ENCODE measurements at regions not wholly inside any gene's neighbourhood (a gene's known extent, or its start where the extent isn't known, plus 50 kb on each side); places are given as distances from the start of the nearest gene placed in this dataset.
"Not testable (repeated sequence)": the region's sequence is repeated elsewhere in the genome, so short reads cannot be mapped to it uniquely, and the experiment has no call there.

DNA sequence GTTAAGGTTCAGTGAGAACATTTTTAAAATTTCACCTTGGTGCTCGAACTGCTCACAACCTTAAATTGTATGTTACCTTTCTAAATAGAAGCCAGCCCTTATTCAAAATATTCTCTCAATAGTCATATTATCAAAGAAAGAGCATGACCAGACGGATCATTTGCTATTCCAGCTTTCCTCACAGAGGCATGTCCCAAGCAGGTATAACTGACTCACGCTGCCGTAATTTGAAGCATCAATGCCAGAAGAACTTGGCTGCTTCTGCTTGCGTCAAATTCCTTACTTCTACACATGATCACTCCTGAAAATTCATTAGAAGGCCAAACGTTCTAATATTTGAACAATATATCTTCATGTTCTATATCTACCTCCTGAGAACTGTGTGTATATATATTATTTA, 69.5 kb upstream of the VGLL4 start:
- no peak for DNase-seq (ENCODE audit: low read depth in 3 of 3)

DNA sequence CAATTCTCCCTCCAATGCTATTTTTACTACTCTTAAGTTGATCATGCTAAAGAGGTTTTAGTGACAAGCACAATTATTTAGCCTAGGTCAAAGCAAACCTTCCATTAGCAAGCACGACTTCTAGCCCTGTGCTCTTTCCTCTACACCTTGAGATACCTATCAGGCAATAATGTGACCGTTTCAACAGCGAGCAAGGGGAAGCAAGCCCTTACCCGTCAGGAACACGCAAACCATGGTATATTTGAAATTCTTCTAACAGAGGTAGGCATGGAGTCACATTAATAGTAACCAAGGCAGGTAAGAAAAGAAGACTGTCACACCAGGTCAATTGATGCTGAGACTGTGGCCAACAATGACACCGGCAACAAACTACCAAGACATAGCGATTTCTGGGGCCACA, 68.9 kb upstream of the VGLL4 start:
- DNase-seq (ENCODE audit: low read depth in 3 of 3), result no peak

- no peak for DNase-seq (ENCODE audit: low read depth in 3 of 3)
Observed at GRCh38 chr3:11711876-11712275, 68.2 kb upstream of the VGLL4 start.

GRCh38 chr3:11709782-11710181, 66.1 kb upstream of the VGLL4 start:
- no peak for DNase-seq (ENCODE audit: low read depth in 3 of 3)

DNA sequence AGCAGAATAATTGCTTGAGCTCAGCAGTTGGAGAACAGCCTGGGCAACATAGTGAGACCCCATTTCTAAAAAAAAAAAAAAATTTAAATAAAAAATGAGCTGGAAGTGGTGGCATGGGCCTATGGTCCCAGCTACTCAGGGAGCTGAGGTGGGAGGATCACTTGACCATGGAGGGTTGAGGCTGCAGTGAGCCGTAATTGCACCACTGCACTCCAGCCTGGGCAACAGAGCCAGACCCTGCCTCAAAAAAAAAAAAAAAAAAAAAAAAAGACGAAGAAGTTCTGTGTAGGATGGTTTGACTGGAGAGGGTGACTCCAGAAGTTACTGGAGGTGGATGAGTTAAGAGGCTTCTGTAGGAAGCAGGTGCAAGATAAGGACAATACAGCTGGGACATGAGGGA, 63.4 kb upstream of the VGLL4 start:
- not testable (repeated sequence) for DNase-seq (ENCODE audit: low read depth in 3 of 3)

GRCh38 chr3:11706604-11707003, 62.9 kb upstream of the VGLL4 start:
- DNase-seq (ENCODE audit: low read depth in 3 of 3), result no peak

- DNase-seq (ENCODE audit: low read depth in 3 of 3), result no peak
Observed at GRCh38 chr3:11705049-11705448, 61.3 kb upstream of the VGLL4 start.

GRCh38 chr3:11703146-11703545, 59.4 kb upstream of the VGLL4 start:
- no peak for DNase-seq (ENCODE audit: low read depth in 3 of 3)

- DNase-seq (ENCODE audit: low read depth in 3 of 3), result no peak
Observed at GRCh38 chr3:11699083-11699427, 55.3 kb upstream of the VGLL4 start.

DNA sequence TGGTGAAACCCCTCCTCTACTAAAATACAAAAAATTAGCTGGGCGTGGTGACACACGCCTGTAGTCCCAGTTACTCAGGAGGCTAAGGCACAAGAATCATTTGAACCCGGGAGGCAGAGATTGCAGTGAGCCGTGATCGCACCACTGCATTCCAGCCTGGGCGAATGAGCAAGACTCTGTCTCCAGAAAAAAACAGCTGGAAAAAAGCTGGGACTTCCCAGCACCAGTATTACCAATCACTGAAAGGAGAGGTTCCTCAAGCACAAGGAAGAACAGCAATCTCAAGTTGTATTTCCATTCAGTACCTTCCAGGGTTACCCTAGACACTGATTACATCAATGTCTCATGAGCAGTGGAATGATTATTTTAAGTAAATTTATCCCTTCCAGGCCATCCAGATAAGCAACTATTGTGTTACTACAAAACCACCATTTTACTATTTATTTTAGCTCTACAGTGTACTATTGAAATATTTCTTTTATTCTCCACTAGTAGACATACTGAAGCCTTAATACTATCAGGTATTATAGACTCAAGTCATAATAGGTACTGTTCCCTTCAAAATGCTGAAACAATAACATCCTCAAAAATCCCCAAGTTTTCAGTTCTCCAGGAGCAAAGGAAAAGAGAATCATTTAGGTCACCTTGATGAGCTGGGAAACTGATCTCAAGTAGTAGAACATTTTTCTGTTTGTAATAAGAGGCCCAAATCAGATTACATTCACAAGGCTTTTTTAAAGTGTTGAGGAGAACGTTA, 54.8 kb upstream of the VGLL4 start:
- DNase-seq (ENCODE audit: low read depth in 3 of 3), result no peak

GRCh38 chr3:11697701-11698100, 54.0 kb upstream of the VGLL4 start:
- no peak for DNase-seq (ENCODE audit: low read depth in 3 of 3)

- no peak for DNase-seq (ENCODE audit: low read depth in 3 of 3)
Observed at GRCh38 chr3:11696054-11696453, 52.3 kb upstream of the VGLL4 start.

All from stimulated activated CD4-positive, alpha-beta T cell treated with anti-CD3 and anti-CD28 coated beads, TNF-alpha, amount 100 ng/mL, for 24 hours (primary cell).